HG03558 (cell line): ENCODE measurements at regions not wholly inside any gene's neighbourhood (a gene's known extent, or its start where the extent isn't known, plus 50 kb on each side); places are given as distances from the start of the nearest gene placed in this dataset.
"Not testable (repeated sequence)": the region's sequence is repeated elsewhere in the genome, so short reads cannot be mapped to it uniquely, and the experiment has no call there.

Source experiments
- ATAC-seq: cut with Tn5 transposase; IDR thresholded peaks from one replicate; pipeline ENCODE4 v1.9.1; 2021; ENCODE audit warnings: moderate number of reproducible peaks; ENCODE audit not compliant: unreplicated experiment; ENCODE audit errors: extremely low read depth

DNA sequence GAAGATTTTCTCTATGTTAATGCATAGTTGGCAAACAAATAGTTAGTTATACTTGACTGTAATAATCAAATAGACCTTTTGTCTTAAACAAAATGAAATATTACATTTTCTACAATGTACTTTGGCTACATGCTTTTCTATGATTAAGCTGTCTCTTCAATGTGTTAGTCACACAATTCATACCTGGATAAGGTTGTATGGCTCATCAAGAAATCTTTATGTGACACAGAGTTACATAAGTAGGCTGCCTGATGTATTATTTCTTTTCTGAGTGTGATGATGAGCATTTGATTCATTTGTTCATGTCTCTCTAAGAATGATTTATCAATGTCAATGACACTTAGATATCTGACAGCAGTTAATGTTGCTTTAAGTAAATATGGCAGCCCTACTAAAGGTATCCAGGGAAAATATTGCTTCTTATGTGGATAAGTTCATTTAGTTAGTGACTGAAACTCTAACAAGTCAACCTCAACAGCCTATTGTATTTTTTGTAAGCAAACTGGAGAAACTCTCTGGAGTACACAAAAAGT lies 157.4 kb upstream of the SOX2 start:
- ATAC-seq, result no peak

DNA sequence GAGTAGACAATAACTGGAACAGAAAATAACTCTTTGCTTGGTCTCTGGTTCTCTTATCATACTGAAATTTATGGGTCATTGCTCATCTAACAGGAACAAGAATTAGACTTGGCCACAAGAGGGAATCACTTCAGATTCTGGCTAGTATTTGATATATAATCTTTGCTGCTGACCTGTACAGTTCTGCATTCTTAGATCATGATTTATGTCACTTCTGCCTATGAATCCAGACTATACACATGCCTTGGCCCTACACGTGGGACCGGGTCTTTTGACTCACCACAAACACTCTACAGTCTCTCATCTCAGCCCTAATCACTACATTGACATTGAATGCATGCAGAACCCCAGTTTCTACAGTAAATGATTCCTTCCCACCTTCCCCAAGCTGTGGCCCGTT lies 162.5 kb upstream of the SOX2 start:
- no peak for ATAC-seq

DNA sequence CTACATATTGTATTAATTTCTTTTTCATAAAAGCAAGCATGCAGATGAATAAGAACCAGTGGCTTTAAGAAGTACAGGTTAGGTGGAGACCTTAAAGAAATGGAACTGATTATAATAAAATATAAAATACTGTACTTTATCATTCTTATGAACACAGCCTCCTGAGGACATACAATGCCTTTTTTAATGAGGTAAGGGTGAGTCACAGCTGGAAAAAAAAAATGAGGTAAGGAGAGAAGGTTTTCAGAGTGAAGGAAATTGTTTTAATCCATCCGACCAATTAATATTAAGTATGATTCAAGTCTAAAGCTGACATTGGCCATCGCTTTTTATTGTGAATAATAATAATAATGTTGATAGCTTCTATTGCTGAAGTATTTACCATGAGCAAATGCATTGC lies 170.3 kb upstream of the SOX2 start:
- no peak for ATAC-seq

DNA sequence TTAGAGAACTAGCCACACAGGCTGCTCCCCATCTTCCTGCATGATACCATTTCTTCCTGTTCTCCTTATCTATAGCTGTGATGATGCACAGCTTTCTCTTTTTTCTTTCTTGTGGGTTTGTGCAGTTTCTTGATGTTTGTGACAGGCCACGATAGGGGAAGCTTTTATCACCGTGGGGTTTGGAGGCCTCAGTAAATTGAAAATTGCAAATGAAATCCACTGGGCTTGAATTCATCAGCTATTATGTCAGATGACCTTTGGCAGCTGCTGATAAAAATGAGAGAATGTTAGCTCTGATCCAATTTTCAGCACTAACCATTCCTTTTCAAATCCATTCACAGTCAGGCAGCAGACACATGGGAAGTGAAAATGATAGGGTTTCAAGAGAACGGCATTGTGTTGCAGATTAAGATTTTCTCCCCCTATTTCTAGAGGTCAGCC lies 176.9 kb upstream of the SOX2 start:
- ATAC-seq, result no peak

DNA sequence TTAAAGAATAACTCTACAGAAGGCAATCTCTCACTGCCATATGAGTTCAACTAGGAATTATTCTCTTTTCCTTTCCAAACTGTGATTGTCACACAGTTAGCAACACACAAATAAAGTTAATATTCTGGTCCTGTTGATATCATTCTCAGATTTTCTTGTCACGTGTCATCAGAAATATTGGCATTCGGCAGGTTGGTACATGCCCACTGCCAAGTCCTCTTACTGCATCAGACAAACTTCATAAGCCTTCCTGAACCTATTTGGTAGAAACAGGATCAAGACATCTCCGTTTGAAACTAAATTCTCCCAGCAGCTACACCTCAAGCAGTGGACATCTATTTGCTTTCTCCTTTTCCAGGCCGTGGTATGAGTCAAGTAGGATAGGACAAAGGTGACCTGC lies 177.9 kb upstream of the SOX2 start:
- no peak for ATAC-seq

DNA sequence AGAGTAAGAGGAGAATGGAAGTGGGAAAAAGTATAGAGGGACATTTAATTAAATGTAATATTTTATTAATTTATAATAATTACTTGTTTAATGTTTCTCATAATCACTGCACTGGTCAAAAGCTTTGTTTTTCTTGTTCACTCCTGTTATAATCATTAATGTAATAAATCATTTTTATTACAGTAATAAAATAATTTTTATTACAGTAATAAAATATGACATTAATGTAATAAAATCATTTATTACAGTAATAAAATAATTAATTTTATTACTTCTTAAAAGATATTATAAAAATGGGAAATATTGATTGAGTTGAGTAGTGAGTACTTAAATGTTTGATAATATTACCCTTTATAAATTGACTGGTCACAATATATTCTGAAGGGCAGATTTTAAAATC lies 181.1 kb upstream of the SOX2 start:
- ATAC-seq, result no peak

DNA sequence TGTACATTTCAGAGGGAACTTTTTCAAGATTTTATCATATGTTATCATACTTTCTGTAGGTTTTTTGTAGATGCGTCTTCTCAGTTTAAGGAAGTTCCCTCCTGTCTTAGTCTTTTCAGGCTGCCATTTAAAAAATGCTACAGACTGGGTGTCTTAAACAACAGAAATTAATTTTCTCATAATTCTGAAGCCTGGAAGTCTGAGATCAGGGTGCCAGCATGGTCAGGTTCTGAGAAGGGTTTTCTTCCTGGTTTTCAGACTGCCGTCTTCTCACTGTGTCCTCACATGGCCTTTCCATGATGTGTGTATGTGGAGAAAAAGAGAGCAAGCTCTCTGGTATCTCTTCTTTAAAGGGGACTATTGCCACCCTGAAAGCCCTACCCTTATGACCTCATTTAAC lies 189.9 kb upstream of the SOX2 start:
- no peak for ATAC-seq

DNA sequence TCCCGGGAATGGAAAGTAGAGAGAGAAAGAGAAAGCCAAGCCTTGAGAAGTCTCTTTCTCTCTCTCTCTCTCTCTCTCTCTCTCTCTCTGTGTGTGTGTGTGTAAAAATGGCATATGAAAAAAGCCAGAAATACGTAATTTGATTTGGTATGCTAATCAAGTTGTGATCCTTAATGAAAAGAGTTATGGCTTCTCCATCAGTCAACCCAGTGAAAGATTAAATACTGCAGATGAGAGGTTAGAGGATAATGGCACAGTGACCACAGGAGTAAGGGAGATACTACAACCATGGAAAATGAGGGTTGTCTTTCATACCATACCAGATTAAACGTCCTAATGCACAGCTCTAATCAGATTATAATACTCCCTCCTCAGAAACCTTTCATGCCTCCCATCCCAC lies 193.5 kb upstream of the SOX2 start:
- no peak for ATAC-seq

DNA sequence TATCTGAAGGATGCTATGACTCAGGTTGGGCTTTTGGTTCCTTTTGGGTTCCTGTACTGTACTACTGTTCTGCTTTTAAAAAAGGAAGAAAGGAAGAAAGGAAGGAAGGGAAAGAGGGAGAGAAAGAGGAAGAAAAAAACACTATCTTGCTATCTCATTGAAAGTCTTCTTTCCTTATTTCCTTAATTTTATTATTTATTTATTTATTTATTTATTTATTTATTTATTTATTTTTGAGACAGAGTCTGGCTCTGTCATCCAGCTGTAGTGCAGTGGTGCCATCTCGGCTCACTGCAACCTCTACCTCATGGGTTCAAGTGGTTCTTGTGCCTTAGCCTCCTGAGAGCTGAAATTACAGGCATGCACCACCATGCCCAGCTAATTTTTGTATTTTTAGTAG lies 198.9 kb upstream of the SOX2 start:
- no peak for ATAC-seq

DNA sequence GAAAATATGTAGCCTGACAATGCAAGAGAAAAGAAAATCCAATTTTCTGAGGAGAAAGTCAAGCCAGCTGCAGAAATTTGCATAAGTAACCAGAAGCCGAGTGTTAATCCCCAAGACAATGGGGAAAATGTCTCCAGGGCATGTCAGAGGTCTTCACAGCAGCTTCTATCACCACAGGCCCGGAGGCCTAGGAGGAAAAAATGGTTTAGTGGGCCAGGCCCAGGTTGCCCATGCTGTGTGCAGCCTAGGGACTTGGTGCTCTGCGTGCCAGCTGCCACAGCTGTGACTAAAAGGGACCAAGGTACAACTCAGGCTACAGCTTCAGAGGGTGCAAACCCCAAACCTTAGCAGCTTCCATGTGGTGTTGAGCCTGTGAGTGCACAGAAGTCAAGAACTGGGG lies 201.2 kb upstream of the SOX2 start:
- no peak for ATAC-seq

DNA sequence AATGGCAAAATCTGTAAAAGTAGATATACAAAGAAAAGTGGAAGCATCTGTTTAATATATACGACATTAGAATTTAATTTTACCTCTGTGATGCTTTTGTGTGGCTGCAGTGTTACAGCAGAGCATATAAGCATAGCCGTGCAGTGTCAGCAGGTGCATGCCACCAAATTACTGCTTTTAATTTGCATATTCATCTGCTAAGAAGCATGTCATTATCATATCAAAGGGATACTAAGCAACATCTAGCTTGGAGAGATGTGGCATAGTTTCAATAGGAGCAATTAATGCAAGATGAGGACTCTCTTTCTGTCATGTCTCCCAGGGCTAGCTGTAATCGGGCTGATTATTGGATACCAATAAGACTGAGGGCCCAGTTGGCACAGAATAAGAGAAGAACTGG lies 214.4 kb upstream of the SOX2 start:
- ATAC-seq, result no peak

DNA sequence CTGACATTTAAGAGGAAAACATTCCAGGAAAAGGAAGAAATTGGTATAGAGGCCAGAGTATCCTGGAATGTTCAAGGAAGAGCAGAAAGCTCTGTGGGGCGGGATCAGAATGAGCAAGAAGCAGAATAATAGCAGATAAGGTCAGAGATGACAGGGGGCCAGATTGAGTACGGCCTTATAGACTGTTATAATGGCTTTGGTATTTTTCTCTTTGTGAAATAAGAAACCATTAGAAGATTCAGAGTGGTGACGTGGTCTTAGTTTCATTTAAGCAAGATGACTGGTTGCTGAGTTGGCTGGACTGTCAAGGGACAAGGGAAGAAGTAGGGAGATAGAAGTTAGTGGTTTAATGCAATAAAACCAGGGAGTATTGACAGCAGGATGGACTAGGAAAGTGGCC lies 218.3 kb upstream of the SOX2 start:
- ATAC-seq, result no peak

DNA sequence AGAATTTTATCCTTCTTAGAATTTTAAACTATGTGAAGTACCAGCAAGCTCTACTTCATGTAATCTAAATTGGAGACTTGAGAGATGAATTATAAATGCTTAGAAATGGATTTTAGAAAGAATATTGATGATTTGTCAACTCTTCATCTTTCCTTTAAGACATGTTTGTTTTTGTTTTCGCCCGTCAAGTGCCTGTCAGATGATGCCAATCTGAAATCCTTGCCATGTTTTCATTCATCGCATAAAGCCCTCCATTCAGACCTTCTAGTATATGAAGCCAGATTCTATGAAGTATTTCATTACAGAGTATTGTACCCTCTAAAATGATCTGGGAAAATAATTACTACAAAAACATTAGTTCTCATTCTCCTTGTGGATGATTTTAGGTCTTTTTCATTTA lies 223.2 kb upstream of the SOX2 start:
- ATAC-seq, result no peak

DNA sequence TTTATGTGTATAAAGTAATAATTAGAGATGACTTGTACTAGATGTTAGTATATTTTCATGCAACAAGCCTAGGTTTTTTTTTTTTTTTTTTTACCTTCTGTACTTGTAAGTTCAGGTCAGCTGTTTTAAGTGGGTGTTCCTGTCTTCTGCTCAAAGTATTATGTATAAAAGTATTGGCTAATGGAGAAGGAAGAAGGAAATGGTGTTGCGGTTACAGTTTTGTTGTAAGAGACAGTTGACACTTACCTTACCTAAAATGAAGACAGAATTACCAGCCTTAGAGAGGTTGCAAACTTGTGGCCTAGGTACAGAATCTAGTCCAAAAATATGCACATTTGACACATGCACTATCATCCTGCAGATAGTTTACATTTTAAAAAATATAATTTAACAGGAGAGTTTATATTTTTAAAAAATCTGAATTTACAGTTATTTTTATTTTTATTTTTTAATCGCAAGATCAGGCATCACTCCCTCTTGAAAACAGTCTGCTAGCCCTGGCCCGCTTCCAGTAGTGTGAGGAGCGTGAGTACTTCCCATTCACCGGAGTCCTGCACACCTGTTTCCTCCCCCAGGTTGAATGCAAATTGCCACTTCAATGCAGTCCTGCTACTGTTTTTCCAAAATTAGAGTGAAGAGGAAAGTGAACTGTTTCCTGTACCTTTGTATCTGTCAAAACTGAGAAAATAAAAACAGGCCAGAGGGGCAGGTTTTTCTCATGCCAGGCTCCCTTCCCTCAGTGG lies 224.3 kb upstream of the SOX2 start:
- ATAC-seq, result no peak

DNA sequence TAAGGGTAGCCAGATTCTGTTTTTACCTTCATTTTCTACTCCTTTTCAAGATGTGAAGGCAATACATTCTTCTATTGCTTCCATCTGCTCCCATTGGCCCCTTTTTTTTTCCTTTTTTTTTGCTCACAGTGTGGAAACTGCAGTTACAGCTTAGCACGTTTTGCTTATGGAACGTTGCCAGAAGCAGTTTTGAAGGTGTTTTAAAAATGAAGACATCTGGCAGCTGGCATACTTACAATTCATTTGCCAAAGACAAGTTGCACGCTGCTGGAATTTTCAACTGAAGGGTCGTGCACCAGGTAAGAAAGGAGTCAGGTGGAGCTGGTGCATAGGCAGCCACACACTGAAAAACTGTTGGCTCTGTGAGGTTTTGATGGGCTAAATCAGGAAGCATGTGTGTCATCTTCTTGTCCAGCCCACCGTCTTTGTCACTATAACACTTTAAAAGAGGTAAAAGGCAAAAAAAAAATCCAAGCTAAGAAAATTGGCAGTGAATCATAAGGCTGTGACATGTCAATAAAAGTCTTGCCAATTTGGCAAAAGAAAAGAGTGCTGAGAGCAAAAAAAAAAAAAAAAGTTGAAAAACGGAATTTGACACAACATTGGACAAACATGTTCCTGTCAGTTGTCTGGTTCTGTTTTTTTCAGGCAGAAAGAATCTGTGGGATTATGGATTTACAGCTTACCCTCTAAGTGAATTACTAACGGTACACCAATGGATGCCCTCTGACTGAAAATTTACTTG lies 225.4 kb upstream of the SOX2 start:
- ATAC-seq, result no peak

DNA sequence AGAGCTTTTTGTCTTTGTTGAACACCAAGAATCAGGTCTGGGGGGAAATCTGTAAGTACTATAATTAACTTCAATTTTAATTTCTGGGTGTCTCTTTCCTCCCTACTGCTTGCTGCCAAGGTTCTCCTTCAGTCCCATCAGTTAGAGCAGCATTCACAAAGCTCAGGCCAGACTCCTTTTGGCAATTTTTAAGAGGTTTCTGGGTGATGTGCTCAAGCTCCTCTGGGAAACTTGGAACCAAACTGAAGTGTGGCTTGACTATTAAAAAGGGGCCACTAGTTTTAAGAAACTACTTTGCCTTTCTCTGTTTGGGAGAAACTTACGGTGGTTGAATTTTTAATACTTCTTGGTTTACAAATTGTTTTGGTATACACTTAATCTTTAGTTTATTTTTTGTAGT lies 227.7 kb upstream of the SOX2 start:
- no peak for ATAC-seq

DNA sequence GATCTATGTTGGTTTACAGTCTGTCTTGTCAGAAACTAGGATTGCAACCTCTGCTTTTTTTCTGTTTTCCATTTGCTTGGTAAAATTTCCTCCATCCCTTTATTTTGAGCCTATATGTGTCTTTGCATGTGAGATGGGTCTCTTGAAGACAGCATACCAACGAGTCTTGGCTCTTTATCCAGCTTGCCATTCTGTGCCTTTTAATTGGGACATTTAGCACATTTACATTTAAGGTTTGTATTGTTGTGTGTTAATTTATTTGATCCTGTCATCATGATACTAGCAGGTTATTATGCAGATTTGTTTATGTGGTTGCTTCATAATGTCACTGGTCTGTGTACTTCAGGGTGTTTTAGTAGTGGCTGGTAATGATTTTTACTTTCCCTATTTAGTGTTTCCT lies 236.6 kb upstream of the SOX2 start:
- ATAC-seq, result not testable (repeated sequence)

DNA sequence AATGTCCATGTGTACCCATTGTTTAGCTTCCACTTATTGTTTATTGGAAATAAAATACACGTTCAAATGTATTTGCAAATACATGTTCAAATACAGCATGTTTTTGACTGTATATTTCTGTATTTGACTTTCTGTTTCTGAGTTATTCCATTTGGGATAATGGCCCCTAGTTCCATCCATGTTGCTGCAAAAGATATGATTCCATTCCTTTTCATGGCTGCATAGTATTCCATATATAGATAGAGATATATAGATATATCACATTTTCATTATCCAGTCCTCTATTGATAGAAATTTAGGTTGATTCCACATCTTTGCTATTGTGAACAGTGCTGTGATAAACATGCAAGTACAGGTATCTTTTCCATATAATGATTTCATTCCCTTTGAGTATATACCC lies 241.4 kb upstream of the SOX2 start:
- no peak for ATAC-seq

DNA sequence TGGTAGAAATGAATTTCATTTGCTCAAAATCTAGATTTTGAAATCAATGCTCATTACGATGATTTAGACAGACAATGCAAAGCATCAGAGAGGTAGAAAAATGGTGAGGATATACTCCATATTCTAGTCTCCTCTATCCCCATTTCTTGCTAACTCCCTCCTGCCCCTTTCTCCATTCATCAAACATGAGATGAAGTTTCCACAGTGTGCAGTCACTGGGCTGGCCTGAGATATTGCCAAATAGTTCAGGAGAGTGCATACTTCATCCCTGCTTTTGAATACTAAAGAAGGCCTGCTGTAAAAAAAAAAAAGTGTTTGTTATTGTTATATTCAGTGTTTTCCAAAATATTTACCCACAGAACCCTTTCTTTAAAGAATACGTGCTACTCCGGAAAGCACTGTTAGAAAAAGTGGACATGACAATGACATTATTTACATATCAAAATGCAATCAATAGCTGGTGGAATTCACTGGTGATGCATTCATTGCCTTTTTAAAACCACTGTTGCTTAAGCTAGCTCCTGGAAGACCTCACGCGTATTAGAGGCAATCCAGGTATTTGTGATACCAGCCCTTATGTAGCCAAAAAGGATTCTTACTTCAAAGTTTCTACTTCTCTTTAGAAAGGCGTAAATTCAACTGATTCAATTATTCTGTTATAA lies 247.6 kb upstream of the SOX2 start:
- ATAC-seq, result no peak

DNA sequence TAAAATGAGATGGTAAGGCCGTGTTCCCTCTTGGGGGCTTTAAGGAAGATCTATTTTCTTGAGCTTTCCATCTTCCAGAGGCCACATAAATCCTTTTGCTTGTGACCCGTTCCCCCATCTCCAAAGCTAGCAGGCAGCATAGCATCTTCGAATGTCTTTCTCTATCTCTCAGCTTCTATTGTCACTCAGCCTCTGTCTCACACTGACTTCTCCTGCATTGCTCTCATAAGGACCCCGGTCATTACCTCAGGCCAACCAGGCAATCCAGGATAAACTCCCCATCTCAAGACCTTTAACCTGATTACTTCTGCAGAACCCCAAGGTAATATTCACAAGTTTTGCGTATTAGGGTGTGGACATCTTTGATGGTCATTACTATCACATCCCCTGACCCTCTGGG lies 250.3 kb upstream of the SOX2 start:
- no peak for ATAC-seq

DNA sequence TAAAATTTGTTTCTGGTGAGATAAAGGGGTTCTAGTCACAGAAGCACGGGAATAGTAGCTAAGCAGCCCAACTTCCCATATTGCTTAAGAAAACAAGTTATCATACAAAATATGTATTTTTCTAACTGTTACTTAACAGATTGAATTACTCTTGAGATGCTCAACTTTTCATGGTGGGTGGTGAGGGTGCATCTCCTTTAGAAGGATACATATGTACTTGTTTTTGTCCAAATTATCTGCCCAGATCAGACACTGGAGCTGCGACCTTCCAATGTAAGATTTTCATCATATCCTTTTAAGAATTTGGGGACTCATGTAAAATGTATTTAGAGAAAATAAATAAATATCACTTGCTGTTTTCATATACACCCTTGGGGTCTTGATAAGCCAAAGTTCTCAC lies 252.2 kb upstream of the SOX2 start:
- ATAC-seq, result no peak
